ENCODE measurements at regions not wholly inside any gene's neighbourhood (a gene's known extent, or its start where the extent isn't known, plus 50 kb on each side); places are given as distances from the start of the nearest gene placed in this dataset.

- no peak for DNase-seq (ENCODE audit: low read depth in 1 of 2, low spot score in 1 of 2)
Measured at GRCh38 chr2:3959372-3959771, 256.0 kb downstream of the DCDC2C start.

DNA sequence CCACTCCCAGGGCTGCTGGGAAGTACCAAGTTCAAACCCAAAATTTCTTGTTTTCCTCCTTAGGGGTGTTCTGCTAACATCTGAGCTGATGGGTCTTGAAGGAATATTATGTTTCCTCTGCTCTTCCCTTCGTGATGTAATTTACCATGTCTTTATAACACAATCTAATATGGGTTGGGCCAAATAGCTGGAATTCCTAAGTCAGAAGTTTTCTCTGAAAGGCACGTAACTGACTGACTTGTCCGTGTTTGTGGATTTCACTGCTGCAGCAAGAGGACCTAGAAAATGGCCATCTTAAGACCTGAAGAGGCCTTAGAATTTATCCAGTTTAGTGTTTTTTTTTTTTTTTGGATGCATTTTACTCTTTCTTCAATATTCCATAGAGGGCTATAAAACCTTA lies 256.7 kb downstream of the DCDC2C start:
- no peak for DNase-seq (ENCODE audit: low read depth in 1 of 2, low spot score in 1 of 2)

- no peak for DNase-seq (ENCODE audit: low read depth in 1 of 2, low spot score in 1 of 2)
Measured at GRCh38 chr2:3962719-3963118, 259.3 kb downstream of the DCDC2C start.

GRCh38 chr2:3965211-3965610 lies 261.8 kb downstream of the DCDC2C start:
- DNase-seq (ENCODE audit: low read depth in 1 of 2, low spot score in 1 of 2): no peak

- no peak for DNase-seq (ENCODE audit: low read depth in 1 of 2, low spot score in 1 of 2)
Measured at GRCh38 chr2:3965953-3966352, 262.6 kb downstream of the DCDC2C start.

GRCh38 chr2:3966470-3966869 lies 263.1 kb downstream of the DCDC2C start:
- DNase-seq (ENCODE audit: low read depth in 1 of 2, low spot score in 1 of 2): no peak

DNA sequence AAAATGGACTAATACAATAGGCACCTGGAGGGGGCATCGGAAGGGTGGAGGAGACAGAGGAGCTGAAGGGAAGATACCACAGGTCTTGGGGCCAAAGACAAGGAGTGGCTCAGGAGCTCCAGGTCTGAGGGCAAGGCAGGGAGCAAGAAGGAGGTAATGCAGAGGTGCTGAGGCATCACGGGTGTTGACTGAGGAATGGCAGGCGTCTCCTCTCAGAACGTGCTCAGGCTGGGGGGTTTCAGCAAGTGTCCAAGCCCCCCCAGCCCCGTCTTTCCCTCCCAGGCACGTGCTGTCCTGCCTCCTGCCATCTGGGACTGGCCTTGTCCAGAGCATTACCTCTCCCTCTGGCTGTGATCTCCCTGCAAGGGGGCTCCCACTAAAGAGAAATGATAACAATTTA lies 265.4 kb downstream of the DCDC2C start:
- DNase-seq (ENCODE audit: low read depth in 1 of 2, low spot score in 1 of 2): no peak

DNA sequence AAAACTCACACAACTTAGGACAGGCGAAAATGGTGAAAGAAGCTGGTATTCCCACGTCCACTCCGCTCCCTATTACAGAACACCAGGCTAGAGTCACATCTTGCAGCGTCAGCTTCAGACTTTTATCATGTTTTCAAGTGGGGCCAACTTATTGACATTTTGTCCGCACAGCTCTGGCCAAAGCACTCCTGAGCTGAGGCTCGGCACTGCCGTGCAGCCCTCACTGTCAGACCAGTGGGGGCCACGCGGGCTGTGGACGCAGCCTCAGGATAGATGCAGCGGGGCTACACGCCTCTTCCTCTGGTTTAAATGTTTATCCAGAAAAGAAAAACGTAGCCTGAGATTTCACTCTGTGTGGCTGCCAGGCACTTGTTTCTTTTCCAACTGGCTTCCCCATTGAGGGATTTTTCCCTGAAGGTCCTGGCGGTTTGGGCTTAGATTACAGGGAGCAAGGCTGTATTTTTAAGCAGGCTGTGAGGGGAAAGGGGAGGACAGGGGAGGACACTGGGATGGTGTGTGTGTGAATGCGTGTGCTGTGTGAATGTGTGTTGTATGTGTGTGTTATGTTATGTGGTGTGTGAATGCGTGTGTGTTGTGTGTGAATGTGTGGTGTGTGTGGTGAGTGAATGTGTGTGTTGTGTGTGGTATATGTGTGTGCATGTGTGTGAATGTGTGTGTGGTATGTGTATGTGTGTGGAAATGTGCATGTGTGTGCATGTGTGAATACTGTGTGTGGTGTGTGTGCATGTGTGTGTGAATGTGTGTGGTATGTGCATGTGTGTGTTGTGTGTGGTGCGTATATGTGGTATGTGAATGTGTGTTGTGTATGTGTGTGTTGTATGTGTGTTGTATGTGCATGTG lies 267.6 kb downstream of the DCDC2C start:
- DNase-seq (ENCODE audit: low read depth in 1 of 2, low spot score in 1 of 2): no peak

DNA sequence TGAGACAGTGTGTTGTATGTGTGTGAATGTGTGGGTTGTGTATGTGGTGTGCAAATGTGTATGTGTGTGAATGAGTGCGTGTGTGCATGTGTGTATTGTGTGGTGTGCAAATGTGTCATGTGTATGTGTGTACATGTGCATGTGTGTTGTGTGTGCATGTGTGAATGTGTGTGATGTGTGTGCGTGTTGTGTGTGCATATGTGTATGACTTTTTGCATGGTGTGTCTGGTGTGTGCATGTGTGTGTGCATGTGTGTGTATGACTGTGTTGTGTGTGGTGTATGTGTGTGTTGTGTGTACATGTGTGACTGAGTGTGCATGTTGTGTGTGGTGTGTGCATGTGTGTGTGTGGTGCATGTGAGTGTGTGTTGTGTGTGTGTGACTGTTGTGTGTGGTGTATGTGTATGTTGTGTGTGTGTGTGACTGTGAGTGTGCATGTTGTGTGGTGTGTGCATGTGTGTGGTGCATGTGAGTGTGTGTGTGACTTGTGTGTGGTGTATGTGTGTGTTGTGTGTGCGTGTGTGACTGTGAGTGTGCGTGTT lies 268.3 kb downstream of the DCDC2C start:
- DNase-seq (ENCODE audit: low read depth in 1 of 2, low spot score in 1 of 2): no peak

DNA sequence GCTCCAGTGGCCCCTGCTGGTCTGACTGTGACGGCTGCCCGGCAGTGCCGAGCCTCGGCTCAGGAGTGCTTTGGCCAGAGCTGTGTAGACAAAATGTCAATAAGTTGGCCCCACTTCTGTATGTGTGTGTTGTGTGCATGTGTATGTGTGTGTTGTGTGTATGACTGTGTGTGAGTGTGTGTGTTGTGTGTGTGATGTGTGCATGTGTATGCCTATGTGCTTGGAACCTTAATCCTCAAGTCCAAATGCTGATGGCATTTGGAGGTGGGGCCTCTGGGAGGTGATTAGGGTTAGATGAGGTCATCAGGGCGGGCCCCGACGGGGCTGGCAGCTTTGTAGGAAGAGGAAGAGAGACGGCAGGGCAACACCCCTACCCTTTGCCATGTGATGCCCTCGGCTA lies 269.0 kb downstream of the DCDC2C start:
- DNase-seq (ENCODE audit: low read depth in 1 of 2, low spot score in 1 of 2): no peak

DNA sequence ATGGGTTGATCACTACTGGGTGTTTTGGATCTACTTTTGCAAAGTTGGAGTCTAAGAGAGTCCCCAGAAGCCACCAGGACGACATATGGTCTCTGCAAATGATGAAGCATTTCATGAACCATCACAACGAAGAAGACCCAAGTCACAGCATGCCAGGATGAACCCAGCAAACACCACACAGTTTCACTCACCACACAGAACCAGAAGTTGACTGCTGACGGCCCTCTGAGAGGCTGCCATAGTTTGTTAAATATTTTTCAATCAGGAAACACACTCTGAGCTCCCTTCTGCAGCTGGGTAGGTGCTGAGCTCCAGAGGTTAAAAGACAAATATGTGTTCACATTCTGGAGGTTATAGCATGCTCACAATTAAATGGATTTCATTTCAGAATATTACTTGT lies 271.4 kb downstream of the DCDC2C start:
- no peak for DNase-seq (ENCODE audit: low read depth in 1 of 2, low spot score in 1 of 2)

GRCh38 chr2:3981446-3981987 lies 278.1 kb downstream of the DCDC2C start:
- DNase-seq (ENCODE audit: low read depth in 1 of 2, low spot score in 1 of 2): no peak

DNA sequence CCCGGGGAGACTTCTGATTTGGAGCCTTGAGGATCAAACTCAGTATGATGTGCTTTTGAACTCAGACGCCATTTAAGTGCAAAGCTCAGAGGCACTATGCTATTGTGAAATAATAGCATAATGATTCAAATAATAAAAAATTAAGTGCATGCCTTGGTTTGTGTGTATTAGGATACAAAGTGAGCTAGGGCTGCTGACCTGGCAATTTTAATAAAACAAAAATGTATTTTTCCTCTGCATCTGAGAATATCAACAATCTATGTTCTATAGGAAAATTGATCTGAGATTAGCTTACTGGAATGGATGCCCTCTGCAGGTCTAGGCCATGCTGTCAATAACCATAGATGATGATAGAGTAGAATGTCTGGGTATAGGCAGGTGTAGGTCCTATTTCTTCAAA lies 278.8 kb downstream of the DCDC2C start:
- DNase-seq (ENCODE audit: low read depth in 1 of 2, low spot score in 1 of 2): no peak

DNA sequence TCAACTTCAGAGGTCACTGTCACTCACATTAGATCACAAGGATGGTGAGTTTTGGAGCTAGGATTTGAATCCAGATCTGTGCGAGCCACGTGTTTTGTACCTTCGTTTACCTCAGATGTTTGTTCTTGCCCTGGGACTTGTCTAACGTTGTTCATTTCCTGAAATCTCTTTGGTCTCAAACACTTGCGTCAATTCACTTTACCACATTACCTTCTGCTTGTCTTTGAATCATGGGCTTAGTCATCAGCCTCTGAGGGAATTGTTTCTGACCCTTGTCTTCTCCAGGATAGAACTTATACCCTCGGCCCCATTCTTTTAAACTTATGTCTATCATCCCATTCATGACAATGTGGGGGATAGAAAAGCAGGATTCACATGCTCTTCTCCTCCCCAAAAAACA lies 282.7 kb downstream of the DCDC2C start:
- no peak for DNase-seq (ENCODE audit: low read depth in 1 of 2, low spot score in 1 of 2)

DNA sequence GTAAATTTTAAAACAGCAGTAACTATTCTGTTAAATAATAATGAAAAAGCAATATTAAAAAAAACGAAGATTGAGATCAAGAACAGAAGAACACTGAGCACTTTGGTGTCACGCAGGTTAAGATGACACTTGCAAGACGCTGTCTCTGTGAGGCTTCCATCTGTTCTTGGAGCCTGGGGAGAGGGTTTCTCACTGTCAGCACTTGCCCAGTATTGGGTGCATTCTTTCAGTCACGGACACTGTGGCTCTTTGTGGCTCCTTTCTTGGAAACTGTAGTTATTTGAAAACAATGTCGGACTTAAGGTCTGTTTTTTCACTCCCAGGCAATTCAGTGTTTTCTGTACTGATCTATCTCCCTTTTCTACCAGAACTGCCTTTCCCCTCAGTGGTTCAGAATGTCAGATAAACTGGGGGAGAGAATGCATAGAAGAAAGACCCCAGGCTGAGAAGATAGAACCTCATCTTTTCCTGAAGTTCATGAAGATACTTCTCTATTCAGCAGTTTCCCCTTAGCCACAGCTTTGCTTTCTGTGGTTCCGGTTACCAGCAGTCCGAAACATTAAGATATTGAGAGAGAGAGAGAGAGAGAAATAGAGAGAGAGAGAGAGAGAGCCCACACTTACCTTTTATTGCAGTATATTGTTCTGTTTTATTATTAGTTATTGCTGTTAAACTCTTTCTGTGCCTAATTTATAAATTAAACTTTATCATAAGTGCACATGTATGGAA lies 283.3 kb downstream of the DCDC2C start:
- no peak for DNase-seq (ENCODE audit: low read depth in 1 of 2, low spot score in 1 of 2)

- DNase-seq (ENCODE audit: low read depth in 1 of 2, low spot score in 1 of 2): no peak
Measured at GRCh38 chr2:4002841-4003403, 299.5 kb downstream of the DCDC2C start.

DNA sequence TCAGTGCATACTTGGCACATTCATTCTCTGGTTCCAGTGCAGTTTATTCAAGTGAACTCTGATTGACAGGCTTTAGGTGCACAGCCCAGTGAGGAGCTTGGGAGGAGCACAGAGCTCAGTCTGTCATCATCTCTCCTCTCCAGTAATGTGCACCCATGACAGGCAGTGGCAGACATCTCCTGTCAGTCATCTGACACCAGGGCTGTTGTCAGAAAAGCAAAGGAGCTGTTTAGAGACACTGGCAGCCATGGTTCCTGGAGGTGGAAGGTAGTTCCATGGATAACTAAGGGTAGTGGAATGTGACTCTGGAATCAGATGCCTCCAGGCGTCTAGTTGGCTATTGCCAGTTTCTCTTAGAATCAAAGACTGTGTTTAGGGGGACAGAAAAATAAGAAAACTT lies 308.8 kb downstream of the DCDC2C start:
- DNase-seq (ENCODE audit: low read depth in 1 of 2, low spot score in 1 of 2): no peak

- DNase-seq (ENCODE audit: low read depth in 1 of 2, low spot score in 1 of 2): no peak
Measured at GRCh38 chr2:4018535-4018934, 315.2 kb downstream of the DCDC2C start.

DNA sequence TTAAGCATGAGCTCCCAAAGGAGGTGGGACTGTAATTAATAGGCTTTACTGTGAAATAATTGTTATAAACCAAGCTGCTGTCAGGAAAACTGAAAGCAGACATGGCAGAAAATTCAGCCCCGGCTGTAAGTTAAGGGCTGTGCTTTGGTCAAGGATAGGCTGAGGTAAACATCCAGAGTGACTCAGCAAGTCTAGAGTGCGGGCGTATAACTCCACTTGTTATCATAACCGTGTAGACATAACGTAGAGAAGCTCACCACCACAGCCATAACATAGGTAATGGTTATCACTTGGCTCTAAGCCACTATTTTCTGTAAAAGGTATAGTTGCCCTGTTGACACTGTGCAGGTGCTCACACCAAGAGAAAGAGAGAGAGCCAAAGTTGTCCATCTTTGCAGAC lies 316.8 kb downstream of the DCDC2C start:
- DNase-seq (ENCODE audit: low read depth in 1 of 2, low spot score in 1 of 2): no peak

- DNase-seq (ENCODE audit: low read depth in 1 of 2, low spot score in 1 of 2): no peak
Measured at GRCh38 chr2:4020649-4021048, 317.3 kb downstream of the DCDC2C start.

GRCh38 chr2:4024605-4025004 lies 321.2 kb downstream of the DCDC2C start:
- no peak for DNase-seq (ENCODE audit: low read depth in 1 of 2, low spot score in 1 of 2)

GRCh38 chr2:4029081-4029480 lies 325.7 kb downstream of the DCDC2C start:
- DNase-seq (ENCODE audit: low read depth in 1 of 2, low spot score in 1 of 2): no peak

Data from activated CD4-positive, alpha-beta T cell treated with anti-CD3 and anti-CD28 coated beads, Interleukin-2, amount 50 U/mL, for 24 hours (primary cell).